ENCODE measurements at regions not wholly inside any gene's neighbourhood (a gene's known extent, or its start where the extent isn't known, plus 50 kb on each side); places are given as distances from the start of the nearest gene placed in this dataset.

DNA sequence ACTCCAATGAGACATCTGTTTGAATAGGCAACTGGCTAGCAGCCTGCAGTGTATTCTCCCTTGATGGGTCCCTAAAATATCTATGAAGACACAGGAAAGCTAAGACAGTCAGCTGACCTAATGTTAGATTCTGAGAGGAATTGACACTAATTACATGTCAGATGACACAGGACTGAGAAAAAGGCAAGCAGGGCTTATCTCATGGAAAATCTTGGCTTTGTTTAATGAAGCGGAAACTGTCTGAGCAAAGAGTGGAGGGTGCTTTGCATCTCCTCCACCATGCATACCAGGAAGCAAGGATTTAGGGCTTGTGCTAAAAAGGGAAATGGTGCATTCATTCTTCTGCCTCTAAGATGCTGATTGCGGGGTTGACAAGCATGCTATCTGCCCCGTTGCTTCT, 135.5 kb upstream of the GLI3 start:
- peak overlapping the region; percentile 14 for H3K9ac ChIP-seq (ENCODE audit: low read length)
- peak overlapping the region; percentile 83 for H3K27ac ChIP-seq (ENCODE audit: low read length)
- H3K79me2 ChIP-seq (replicated peaks; ENCODE audit: insufficient read depth, low read length): no peaks in the 10 kb centered on the region
- no peaks in the 10 kb centered on the region for H4K20me1 ChIP-seq (ENCODE audit: insufficient read depth)
- H3K4me2 ChIP-seq (ENCODE audit: low read length): no peak overlapping the region
- H3K9me3 ChIP-seq (ENCODE audit: low read length): no peaks in the 10 kb centered on the region
- peak overlapping the region; percentile 40 for H3K4me3 ChIP-seq (ENCODE audit: low read length)
- H2AFZ ChIP-seq (ENCODE audit: low read depth, low read length): peak overlapping the region; percentile 29
- peak; percentile 35 for TF ChIP-seq POLR2AphosphoS5 (IDR thresholded peaks at IDR 0.05)
- TF ChIP-seq, protein P1, sequence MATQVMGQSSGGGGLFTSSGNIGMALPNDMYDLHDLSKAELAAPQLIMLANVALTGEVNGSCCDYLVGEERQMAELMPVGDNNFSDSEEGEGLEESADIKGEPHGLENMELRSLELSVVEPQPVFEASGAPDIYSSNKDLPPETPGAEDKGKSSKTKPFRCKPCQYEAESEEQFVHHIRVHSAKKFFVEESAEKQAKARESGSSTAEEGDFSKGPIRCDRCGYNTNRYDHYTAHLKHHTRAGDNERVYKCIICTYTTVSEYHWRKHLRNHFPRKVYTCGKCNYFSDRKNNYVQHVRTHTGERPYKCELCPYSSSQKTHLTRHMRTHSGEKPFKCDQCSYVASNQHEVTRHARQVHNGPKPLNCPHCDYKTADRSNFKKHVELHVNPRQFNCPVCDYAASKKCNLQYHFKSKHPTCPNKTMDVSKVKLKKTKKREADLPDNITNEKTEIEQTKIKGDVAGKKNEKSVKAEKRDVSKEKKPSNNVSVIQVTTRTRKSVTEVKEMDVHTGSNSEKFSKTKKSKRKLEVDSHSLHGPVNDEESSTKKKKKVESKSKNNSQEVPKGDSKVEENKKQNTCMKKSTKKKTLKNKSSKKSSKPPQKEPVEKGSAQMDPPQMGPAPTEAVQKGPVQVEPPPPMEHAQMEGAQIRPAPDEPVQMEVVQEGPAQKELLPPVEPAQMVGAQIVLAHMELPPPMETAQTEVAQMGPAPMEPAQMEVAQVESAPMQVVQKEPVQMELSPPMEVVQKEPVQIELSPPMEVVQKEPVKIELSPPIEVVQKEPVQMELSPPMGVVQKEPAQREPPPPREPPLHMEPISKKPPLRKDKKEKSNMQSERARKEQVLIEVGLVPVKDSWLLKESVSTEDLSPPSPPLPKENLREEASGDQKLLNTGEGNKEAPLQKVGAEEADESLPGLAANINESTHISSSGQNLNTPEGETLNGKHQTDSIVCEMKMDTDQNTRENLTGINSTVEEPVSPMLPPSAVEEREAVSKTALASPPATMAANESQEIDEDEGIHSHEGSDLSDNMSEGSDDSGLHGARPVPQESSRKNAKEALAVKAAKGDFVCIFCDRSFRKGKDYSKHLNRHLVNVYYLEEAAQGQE (IDR thresholded peaks at IDR 0.05; ENCODE audit: borderline replicate concordance): peak; percentile 62
- TF ChIP-seq EP300 (conservative IDR thresholded peaks at IDR 0.05; ENCODE audit: poor library complexity, severe bottlenecking): peak; percentile 75
- TF ChIP-seq SMC3 (conservative IDR thresholded peaks at IDR 0.05; ENCODE audit: poor library complexity): no peak
- H3K36me3 ChIP-seq (ENCODE audit: insufficient read depth, low read length): no peaks in the 10 kb centered on the region
- no peaks in the 10 kb centered on the region for H3K9me2 ChIP-seq (ENCODE audit: insufficient read depth, low read length)
- peaks cover 4% of the 10 kb centered on the region for H3F3A ChIP-seq (ENCODE audit: insufficient read depth, low read length, poor library complexity, severe bottlenecking)
- no peaks in the 10 kb centered on the region for H3K27me3 ChIP-seq (ENCODE audit: insufficient read depth, low read depth, low read length)

DNA sequence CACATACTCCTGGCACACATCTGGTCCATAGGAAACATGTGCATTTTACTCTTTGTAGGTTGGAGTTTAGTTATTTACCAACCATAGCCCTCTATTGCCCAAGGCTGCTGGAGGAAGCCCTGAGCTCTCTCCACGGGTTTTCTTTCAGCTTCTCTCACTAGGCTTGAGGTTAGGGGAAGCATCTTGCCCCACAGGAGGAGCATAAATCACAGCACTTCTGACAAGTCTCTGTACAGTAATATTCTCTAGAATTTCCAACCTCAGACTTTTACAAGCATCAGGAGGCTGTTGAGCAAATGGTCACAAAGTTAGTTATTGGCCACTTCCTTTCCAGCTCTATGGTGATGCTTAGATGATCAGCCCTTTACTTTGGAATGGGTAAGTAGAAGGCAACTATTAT, 122.9 kb upstream of the GLI3 start:
- Histone ChIP-seq H2AFZ (ENCODE audit: low read depth, low read length) (no peak overlapping the region), H4K20me1 (ENCODE audit: insufficient read depth) (no peaks in the 10 kb centered on the region), H3K9ac (ENCODE audit: low read length) (no peak overlapping the region), H3K36me3 (ENCODE audit: insufficient read depth, low read length) (no peaks in the 10 kb centered on the region), H3K9me2 (ENCODE audit: insufficient read depth, low read length) (no peaks in the 10 kb centered on the region), H3K4me2 (ENCODE audit: low read length) (no peak overlapping the region), H3K4me3 (ENCODE audit: low read length) (no peak overlapping the region), H3K27ac (ENCODE audit: low read length) (no peak overlapping the region), H3K79me2 (replicated peaks; ENCODE audit: insufficient read depth, low read length) (no peaks in the 10 kb centered on the region), H3K9me3 (ENCODE audit: low read length) (no peaks in the 10 kb centered on the region), H3K27me3 (ENCODE audit: insufficient read depth, low read depth, low read length) (no peaks in the 10 kb centered on the region), H3F3A (ENCODE audit: insufficient read depth, low read length, poor library complexity, severe bottlenecking) (no peaks in the 10 kb centered on the region)
- TF ChIP-seq MXI1 (conservative IDR thresholded peaks at IDR 0.05; ENCODE audit: poor library complexity, severe bottlenecking) (no peak), POLR2AphosphoS5 (IDR thresholded peaks at IDR 0.05) (no peak), TAF1 (IDR thresholded peaks at IDR 0.05; ENCODE audit: low read depth) (no peak), RAD21 (conservative IDR thresholded peaks at IDR 0.05) (no peak), EP300 (conservative IDR thresholded peaks at IDR 0.05; ENCODE audit: poor library complexity, severe bottlenecking) (no peak), SMC3 (conservative IDR thresholded peaks at IDR 0.05; ENCODE audit: poor library complexity) (no peak), EZH2 (IDR thresholded peaks at IDR 0.05; ENCODE audit: borderline replicate concordance, insufficient read depth, low read length, poor library complexity, severe bottlenecking) (no peak)
- TF ChIP-seq, protein P2, sequence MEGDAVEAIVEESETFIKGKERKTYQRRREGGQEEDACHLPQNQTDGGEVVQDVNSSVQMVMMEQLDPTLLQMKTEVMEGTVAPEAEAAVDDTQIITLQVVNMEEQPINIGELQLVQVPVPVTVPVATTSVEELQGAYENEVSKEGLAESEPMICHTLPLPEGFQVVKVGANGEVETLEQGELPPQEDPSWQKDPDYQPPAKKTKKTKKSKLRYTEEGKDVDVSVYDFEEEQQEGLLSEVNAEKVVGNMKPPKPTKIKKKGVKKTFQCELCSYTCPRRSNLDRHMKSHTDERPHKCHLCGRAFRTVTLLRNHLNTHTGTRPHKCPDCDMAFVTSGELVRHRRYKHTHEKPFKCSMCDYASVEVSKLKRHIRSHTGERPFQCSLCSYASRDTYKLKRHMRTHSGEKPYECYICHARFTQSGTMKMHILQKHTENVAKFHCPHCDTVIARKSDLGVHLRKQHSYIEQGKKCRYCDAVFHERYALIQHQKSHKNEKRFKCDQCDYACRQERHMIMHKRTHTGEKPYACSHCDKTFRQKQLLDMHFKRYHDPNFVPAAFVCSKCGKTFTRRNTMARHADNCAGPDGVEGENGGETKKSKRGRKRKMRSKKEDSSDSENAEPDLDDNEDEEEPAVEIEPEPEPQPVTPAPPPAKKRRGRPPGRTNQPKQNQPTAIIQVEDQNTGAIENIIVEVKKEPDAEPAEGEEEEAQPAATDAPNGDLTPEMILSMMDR (IDR thresholded peaks at IDR 0.05; ENCODE audit: poor library complexity, severe bottlenecking): no peak
- TF ChIP-seq, protein P1 (IDR thresholded peaks at IDR 0.05; ENCODE audit: borderline replicate concordance): no peak

Measured in neural cell (in vitro differentiated cells).